ENCODE measurements at regions not wholly inside any gene's neighbourhood (a gene's known extent, or its start where the extent isn't known, plus 50 kb on each side); places are given as distances from the start of the nearest gene placed in this dataset.
"Not testable (repeated sequence)": the region's sequence is repeated elsewhere in the genome, so short reads cannot be mapped to it uniquely, and the experiment has no call there.

GRCh38 chrX:127190381-127190780 is 370.9 kb downstream of the PRR32 start:
- Histone ChIP-seq H3K27ac (ENCODE audit: low read depth, low read length) (no peak overlapping the region), H3K4me1 (ENCODE audit: control insufficient read depth, insufficient read depth, low read length) (no peaks in the 10 kb centered on the region), H3K9ac (ENCODE audit: low read length) (no peak overlapping the region), H3K27me3 (ENCODE audit: control insufficient read depth, insufficient read depth, low read length) (no peaks in the 10 kb centered on the region; the same call in 1 of the 2 replicates), H3K4me3 (ENCODE audit: low read depth, low read length) (no peak overlapping the region), H3K9me3 (ENCODE audit: control insufficient read depth, insufficient read depth, low read depth, low read length) (no peaks in the 10 kb centered on the region), H3K36me3 (ENCODE audit: control insufficient read depth, insufficient read depth, low read length) (no peaks in the 10 kb centered on the region)

GRCh38 chrX:127207326-127207725 is 387.8 kb downstream of the PRR32 start:
- H3K27ac ChIP-seq (ENCODE audit: low read depth, low read length) = no peak overlapping the region
- H3K9ac ChIP-seq (ENCODE audit: low read length) = no peak overlapping the region
- H3K36me3 ChIP-seq (ENCODE audit: control insufficient read depth, insufficient read depth, low read length) = no peaks in the 10 kb centered on the region
- no peak overlapping the region for H3K4me3 ChIP-seq (ENCODE audit: low read depth, low read length)
- peaks cover 4% of the 10 kb centered on the region; the same call in 1 of the 2 replicates for H3K4me1 ChIP-seq (ENCODE audit: control insufficient read depth, insufficient read depth, low read length)
- H3K27me3 ChIP-seq (ENCODE audit: control insufficient read depth, insufficient read depth, low read length) = no peaks in the 10 kb centered on the region
- no peaks in the 10 kb centered on the region for H3K9me3 ChIP-seq (ENCODE audit: control insufficient read depth, insufficient read depth, low read depth, low read length)

- H3K9ac ChIP-seq (ENCODE audit: low read length); H3K36me3 ChIP-seq (ENCODE audit: control insufficient read depth, insufficient read depth, low read length); H3K27ac ChIP-seq (ENCODE audit: low read depth, low read length); H3K4me1 ChIP-seq (ENCODE audit: control insufficient read depth, insufficient read depth, low read length); H3K27me3 ChIP-seq (ENCODE audit: control insufficient read depth, insufficient read depth, low read length); H3K4me3 ChIP-seq (ENCODE audit: low read depth, low read length): not testable (repeated sequence)
- peaks cover 44% of the 10 kb centered on the region for H3K9me3 ChIP-seq (ENCODE audit: control insufficient read depth, insufficient read depth, low read depth, low read length)
Measured at GRCh38 chrX:127221821-127222220, 402.3 kb downstream of the PRR32 start.

GRCh38 chrX:127243654-127244053 is 424.1 kb downstream of the PRR32 start:
- Histone ChIP-seq H3K4me3 (ENCODE audit: low read depth, low read length) (no peak overlapping the region), H3K27me3 (ENCODE audit: control insufficient read depth, insufficient read depth, low read length) (no peaks in the 10 kb centered on the region), H3K36me3 (ENCODE audit: control insufficient read depth, insufficient read depth, low read length) (no peaks in the 10 kb centered on the region), H3K9me3 (ENCODE audit: control insufficient read depth, insufficient read depth, low read depth, low read length) (peaks cover 38% of the 10 kb centered on the region), H3K9ac (ENCODE audit: low read length) (no peak overlapping the region), H3K4me1 (ENCODE audit: control insufficient read depth, insufficient read depth, low read length) (no peaks in the 10 kb centered on the region), H3K27ac (ENCODE audit: low read depth, low read length) (no peak overlapping the region)

- Histone ChIP-seq H3K36me3 (ENCODE audit: control insufficient read depth, insufficient read depth, low read length) (no peaks in the 10 kb centered on the region), H3K9ac (ENCODE audit: low read length) (no peak overlapping the region), H3K27ac (ENCODE audit: low read depth, low read length) (no peak overlapping the region), H3K9me3 (ENCODE audit: control insufficient read depth, insufficient read depth, low read depth, low read length) (no peaks in the 10 kb centered on the region), H3K4me3 (ENCODE audit: low read depth, low read length) (no peak overlapping the region), H3K4me1 (ENCODE audit: control insufficient read depth, insufficient read depth, low read length) (no peaks in the 10 kb centered on the region), H3K27me3 (ENCODE audit: control insufficient read depth, insufficient read depth, low read length) (no peaks in the 10 kb centered on the region)
Measured at GRCh38 chrX:127259742-127260141, 440.2 kb downstream of the PRR32 start.

GRCh38 chrX:127276326-127276725 is 456.8 kb downstream of the PRR32 start:
- Histone ChIP-seq H3K36me3 (ENCODE audit: control insufficient read depth, insufficient read depth, low read length) (no peaks in the 10 kb centered on the region), H3K9me3 (ENCODE audit: control insufficient read depth, insufficient read depth, low read depth, low read length) (no peaks in the 10 kb centered on the region), H3K4me3 (ENCODE audit: low read depth, low read length) (no peak overlapping the region), H3K4me1 (ENCODE audit: control insufficient read depth, insufficient read depth, low read length) (no peaks in the 10 kb centered on the region), H3K27ac (ENCODE audit: low read depth, low read length) (no peak overlapping the region), H3K9ac (ENCODE audit: low read length) (no peak overlapping the region), H3K27me3 (ENCODE audit: control insufficient read depth, insufficient read depth, low read length) (no peaks in the 10 kb centered on the region)

GRCh38 chrX:127300511-127300910 is 481.0 kb downstream of the PRR32 start:
- Histone ChIP-seq H3K27ac (ENCODE audit: low read depth, low read length) (no peak overlapping the region), H3K36me3 (ENCODE audit: control insufficient read depth, insufficient read depth, low read length) (no peaks in the 10 kb centered on the region), H3K4me3 (ENCODE audit: low read depth, low read length) (no peak overlapping the region), H3K9me3 (ENCODE audit: control insufficient read depth, insufficient read depth, low read depth, low read length) (no peaks in the 10 kb centered on the region), H3K9ac (ENCODE audit: low read length) (no peak overlapping the region), H3K4me1 (ENCODE audit: control insufficient read depth, insufficient read depth, low read length) (no peaks in the 10 kb centered on the region), H3K27me3 (ENCODE audit: control insufficient read depth, insufficient read depth, low read length) (peaks cover 4% of the 10 kb centered on the region; the same call in 1 of the 2 replicates)

- Histone ChIP-seq H3K36me3 (ENCODE audit: control insufficient read depth, insufficient read depth, low read length) (no peaks in the 10 kb centered on the region), H3K9me3 (ENCODE audit: control insufficient read depth, insufficient read depth, low read depth, low read length) (no peaks in the 10 kb centered on the region), H3K27ac (ENCODE audit: low read depth, low read length) (no peak overlapping the region), H3K9ac (ENCODE audit: low read length) (no peak overlapping the region), H3K4me1 (ENCODE audit: control insufficient read depth, insufficient read depth, low read length) (no peaks in the 10 kb centered on the region), H3K4me3 (ENCODE audit: low read depth, low read length) (no peak overlapping the region), H3K27me3 (ENCODE audit: control insufficient read depth, insufficient read depth, low read length) (peaks cover 3% of the 10 kb centered on the region; the same call in 1 of the 2 replicates)
Measured at GRCh38 chrX:127302841-127303240, 483.3 kb downstream of the PRR32 start.

GRCh38 chrX:127305013-127305412 is 485.5 kb downstream of the PRR32 start:
- H3K4me3 ChIP-seq (ENCODE audit: low read depth, low read length) = no peak overlapping the region
- no peak overlapping the region for H3K9ac ChIP-seq (ENCODE audit: low read length)
- H3K36me3 ChIP-seq (ENCODE audit: control insufficient read depth, insufficient read depth, low read length) = no peaks in the 10 kb centered on the region
- H3K4me1 ChIP-seq (ENCODE audit: control insufficient read depth, insufficient read depth, low read length) = no peaks in the 10 kb centered on the region
- H3K27me3 ChIP-seq (ENCODE audit: control insufficient read depth, insufficient read depth, low read length) = peaks cover 3% of the 10 kb centered on the region; the same call in 1 of the 2 replicates
- H3K9me3 ChIP-seq (ENCODE audit: control insufficient read depth, insufficient read depth, low read depth, low read length) = no peaks in the 10 kb centered on the region
- no peak overlapping the region for H3K27ac ChIP-seq (ENCODE audit: low read depth, low read length)

GRCh38 chrX:127306262-127306661 is 486.7 kb downstream of the PRR32 start:
- Histone ChIP-seq H3K36me3 (ENCODE audit: control insufficient read depth, insufficient read depth, low read length) (no peaks in the 10 kb centered on the region), H3K4me1 (ENCODE audit: control insufficient read depth, insufficient read depth, low read length) (no peaks in the 10 kb centered on the region), H3K9me3 (ENCODE audit: control insufficient read depth, insufficient read depth, low read depth, low read length) (no peaks in the 10 kb centered on the region), H3K27ac (ENCODE audit: low read depth, low read length) (no peak overlapping the region), H3K4me3 (ENCODE audit: low read depth, low read length) (no peak overlapping the region), H3K9ac (ENCODE audit: low read length) (no peak overlapping the region), H3K27me3 (ENCODE audit: control insufficient read depth, insufficient read depth, low read length) (peaks cover 3% of the 10 kb centered on the region; the same call in 1 of the 2 replicates)

GRCh38 chrX:127313635-127314034 is 494.1 kb downstream of the PRR32 start:
- H3K4me3 ChIP-seq (ENCODE audit: low read depth, low read length) = no peak overlapping the region
- H3K27ac ChIP-seq (ENCODE audit: low read depth, low read length) = no peak overlapping the region
- no peaks in the 10 kb centered on the region for H3K36me3 ChIP-seq (ENCODE audit: control insufficient read depth, insufficient read depth, low read length)
- H3K4me1 ChIP-seq (ENCODE audit: control insufficient read depth, insufficient read depth, low read length) = no peaks in the 10 kb centered on the region
- H3K27me3 ChIP-seq (ENCODE audit: control insufficient read depth, insufficient read depth, low read length) = no peaks in the 10 kb centered on the region; the same call in 1 of the 2 replicates
- H3K9ac ChIP-seq (ENCODE audit: low read length) = no peak overlapping the region
- H3K9me3 ChIP-seq (ENCODE audit: control insufficient read depth, insufficient read depth, low read depth, low read length) = no peaks in the 10 kb centered on the region

GRCh38 chrX:127317159-127317558 is 497.6 kb downstream of the PRR32 start:
- Histone ChIP-seq H3K4me1 (ENCODE audit: control insufficient read depth, insufficient read depth, low read length) (no peaks in the 10 kb centered on the region), H3K27me3 (ENCODE audit: control insufficient read depth, insufficient read depth, low read length) (no peaks in the 10 kb centered on the region; the same call in 1 of the 2 replicates), H3K27ac (ENCODE audit: low read depth, low read length) (no peak overlapping the region), H3K9me3 (ENCODE audit: control insufficient read depth, insufficient read depth, low read depth, low read length) (no peaks in the 10 kb centered on the region), H3K4me3 (ENCODE audit: low read depth, low read length) (no peak overlapping the region), H3K36me3 (ENCODE audit: control insufficient read depth, insufficient read depth, low read length) (no peaks in the 10 kb centered on the region), H3K9ac (ENCODE audit: low read length) (no peak overlapping the region)

Measured in HUES6 (cell line).